ENCODE measurements at regions not wholly inside any gene's neighbourhood (a gene's known extent, or its start where the extent isn't known, plus 50 kb on each side); places are given as distances from the start of the nearest gene placed in this dataset.
"Not testable (repeated sequence)": the region's sequence is repeated elsewhere in the genome, so short reads cannot be mapped to it uniquely, and the experiment has no call there.

DNA sequence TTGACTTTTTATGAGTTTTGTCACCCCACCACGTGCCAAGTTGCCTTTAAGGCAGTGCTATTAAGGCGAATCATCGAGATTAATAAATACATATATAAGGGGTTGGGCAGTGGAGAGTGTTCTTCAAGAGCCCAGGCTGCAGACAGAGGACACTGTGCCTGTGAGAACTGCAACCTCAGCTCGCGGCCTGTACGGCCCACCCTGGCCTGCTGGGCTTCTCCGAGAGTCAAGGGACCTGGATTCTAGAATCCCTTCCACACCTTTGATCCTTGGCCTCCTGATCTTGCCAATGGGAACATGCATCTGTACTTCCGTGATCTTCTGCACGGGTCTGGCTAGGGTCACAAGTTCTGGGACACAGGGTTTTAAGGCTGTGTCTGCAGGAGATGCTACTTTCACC lies 54.5 kb downstream of the IRX5 start:
- Histone ChIP-seq H3K4me3 (no peak overlapping the region), H3K4me1 (no peaks in the 10 kb centered on the region), H3K9ac (ENCODE audit: low read depth in 2 of 2, low read length in 2 of 2) (no peak overlapping the region), H3K36me3 (no peaks in the 10 kb centered on the region), H3K27me3 (no peaks in the 10 kb centered on the region), H3K9me3 (no peaks in the 10 kb centered on the region), H3K27ac (no peak overlapping the region)
- intact Hi-C loops (cut with DNase I) = no loop called here
- no peak for DNase-seq
- TF ChIP-seq, protein P1, sequence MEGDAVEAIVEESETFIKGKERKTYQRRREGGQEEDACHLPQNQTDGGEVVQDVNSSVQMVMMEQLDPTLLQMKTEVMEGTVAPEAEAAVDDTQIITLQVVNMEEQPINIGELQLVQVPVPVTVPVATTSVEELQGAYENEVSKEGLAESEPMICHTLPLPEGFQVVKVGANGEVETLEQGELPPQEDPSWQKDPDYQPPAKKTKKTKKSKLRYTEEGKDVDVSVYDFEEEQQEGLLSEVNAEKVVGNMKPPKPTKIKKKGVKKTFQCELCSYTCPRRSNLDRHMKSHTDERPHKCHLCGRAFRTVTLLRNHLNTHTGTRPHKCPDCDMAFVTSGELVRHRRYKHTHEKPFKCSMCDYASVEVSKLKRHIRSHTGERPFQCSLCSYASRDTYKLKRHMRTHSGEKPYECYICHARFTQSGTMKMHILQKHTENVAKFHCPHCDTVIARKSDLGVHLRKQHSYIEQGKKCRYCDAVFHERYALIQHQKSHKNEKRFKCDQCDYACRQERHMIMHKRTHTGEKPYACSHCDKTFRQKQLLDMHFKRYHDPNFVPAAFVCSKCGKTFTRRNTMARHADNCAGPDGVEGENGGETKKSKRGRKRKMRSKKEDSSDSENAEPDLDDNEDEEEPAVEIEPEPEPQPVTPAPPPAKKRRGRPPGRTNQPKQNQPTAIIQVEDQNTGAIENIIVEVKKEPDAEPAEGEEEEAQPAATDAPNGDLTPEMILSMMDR (IDR thresholded peaks at IDR 0.05) = no peak

- H3K9ac ChIP-seq (ENCODE audit: low read depth in 2 of 2, low read length in 2 of 2) = no peak overlapping the region
- no peak overlapping the region for H3K27ac ChIP-seq
- no peaks in the 10 kb centered on the region for H3K9me3 ChIP-seq
- H3K4me1 ChIP-seq = no peaks in the 10 kb centered on the region
- TF ChIP-seq, protein P1 (IDR thresholded peaks at IDR 0.05) = no peak
- intact Hi-C loops (cut with DNase I) = no loop called here
- H3K4me3 ChIP-seq = no peak overlapping the region
- DNase-seq = no peak
- no peaks in the 10 kb centered on the region for H3K36me3 ChIP-seq
- H3K27me3 ChIP-seq = peaks cover 3% of the 10 kb centered on the region
Measured at GRCh38 chr16:54985668-54986067, 55.0 kb downstream of the IRX5 start.

DNA sequence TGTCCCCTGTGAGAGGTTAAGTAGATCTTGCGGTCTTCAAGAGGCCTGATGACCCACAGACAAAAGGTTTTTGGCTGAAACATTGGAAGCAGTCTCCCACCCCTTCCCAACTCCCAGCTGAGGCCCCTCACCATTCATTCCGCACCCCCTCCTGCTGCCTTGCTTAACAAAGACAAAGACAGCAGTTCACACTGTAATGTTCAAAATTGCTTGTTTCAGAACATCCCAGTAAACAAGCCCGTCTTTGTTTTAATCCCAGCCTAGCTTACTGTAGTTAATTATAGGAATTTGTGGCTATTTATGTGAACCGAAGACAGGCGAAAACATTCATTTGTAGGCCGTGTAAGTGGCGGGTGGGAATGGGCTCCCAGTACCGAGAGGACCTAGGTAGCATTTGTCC lies 55.7 kb downstream of the IRX5 start:
- H3K4me3 ChIP-seq = no peak overlapping the region
- no peak overlapping the region for H3K9ac ChIP-seq (ENCODE audit: low read depth in 2 of 2, low read length in 2 of 2)
- DNase-seq = no peak
- no peaks in the 10 kb centered on the region for H3K4me1 ChIP-seq
- H3K27ac ChIP-seq = no peak overlapping the region
- TF ChIP-seq, protein P1 (IDR thresholded peaks at IDR 0.05) = no peak
- intact Hi-C loops (cut with DNase I) = no loop called here
- H3K36me3 ChIP-seq = no peaks in the 10 kb centered on the region
- H3K9me3 ChIP-seq = no peaks in the 10 kb centered on the region
- peaks cover 6% of the 10 kb centered on the region for H3K27me3 ChIP-seq

- no peak for DNase-seq
- TF ChIP-seq, protein P1 (IDR thresholded peaks at IDR 0.05) = no peak
- Histone ChIP-seq H3K27me3 (peaks cover 6% of the 10 kb centered on the region), H3K27ac (no peak overlapping the region), H3K9me3 (no peaks in the 10 kb centered on the region), H3K4me3 (no peak overlapping the region), H3K4me1 (no peaks in the 10 kb centered on the region), H3K36me3 (no peaks in the 10 kb centered on the region), H3K9ac (ENCODE audit: low read depth in 2 of 2, low read length in 2 of 2) (no peak overlapping the region)
- intact Hi-C loops (cut with DNase I) = no loop called here
Measured at GRCh38 chr16:54987081-54987480, 56.4 kb downstream of the IRX5 start.

DNA sequence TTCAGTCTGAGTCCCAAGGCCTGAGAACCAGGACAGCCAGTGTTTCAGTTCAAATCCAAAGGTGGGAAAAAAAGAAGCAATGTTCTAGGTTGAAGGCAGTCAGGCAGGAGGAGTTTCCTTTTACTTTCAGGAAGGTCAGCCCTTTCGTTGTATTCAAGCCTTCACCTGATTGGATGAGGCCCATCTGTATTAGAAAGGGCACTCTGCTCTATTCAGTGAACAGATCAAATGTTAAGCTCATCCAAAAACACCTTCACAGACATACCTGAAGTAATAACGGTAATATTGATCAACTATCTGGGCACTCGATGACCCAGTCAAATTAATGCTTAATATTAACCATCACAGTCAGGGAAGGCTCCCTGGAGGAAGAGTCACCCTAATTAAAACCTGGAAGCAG lies 60.9 kb downstream of the IRX5 start:
- H3K9ac ChIP-seq (ENCODE audit: low read depth in 2 of 2, low read length in 2 of 2) = no peak overlapping the region
- no peaks in the 10 kb centered on the region for H3K9me3 ChIP-seq
- H3K4me3 ChIP-seq = no peak overlapping the region
- no peaks in the 10 kb centered on the region for H3K36me3 ChIP-seq
- no peaks in the 10 kb centered on the region for H3K4me1 ChIP-seq
- intact Hi-C loops (cut with DNase I) = no loop called here
- no peak for DNase-seq
- H3K27me3 ChIP-seq = peaks cover 6% of the 10 kb centered on the region
- H3K27ac ChIP-seq = no peak overlapping the region
- TF ChIP-seq, protein P1 (IDR thresholded peaks at IDR 0.05) = no peak

DNA sequence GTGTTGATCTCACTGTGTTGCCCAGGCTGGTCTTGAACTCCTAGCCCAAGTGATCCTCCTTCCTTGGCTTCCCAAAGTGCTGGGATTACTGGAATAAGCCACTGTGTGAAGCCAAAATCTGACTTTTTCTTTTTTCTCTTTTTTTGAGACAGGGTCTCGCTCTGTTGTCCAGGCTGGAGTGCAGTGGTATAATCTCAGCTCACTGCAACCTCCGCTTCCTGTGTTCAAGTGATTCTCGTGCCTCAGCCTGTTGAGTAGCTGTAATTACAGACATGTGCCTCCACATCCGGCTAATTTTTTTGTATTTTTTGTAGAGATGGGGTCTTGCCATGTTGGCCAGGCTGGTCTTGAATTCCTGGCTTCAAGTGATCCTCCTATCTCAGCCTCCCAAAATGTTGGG lies 61.3 kb downstream of the IRX5 start:
- intact Hi-C loops (cut with DNase I); DNase-seq; H3K36me3 ChIP-seq; H3K4me3 ChIP-seq; H3K4me1 ChIP-seq; H3K27ac ChIP-seq; H3K9ac ChIP-seq (ENCODE audit: low read depth in 2 of 2, low read length in 2 of 2); H3K27me3 ChIP-seq; H3K9me3 ChIP-seq: not testable (repeated sequence)
